ENCODE measurements at regions not wholly inside any gene's neighbourhood (a gene's known extent, or its start where the extent isn't known, plus 50 kb on each side); places are given as distances from the start of the nearest gene placed in this dataset.

DNA sequence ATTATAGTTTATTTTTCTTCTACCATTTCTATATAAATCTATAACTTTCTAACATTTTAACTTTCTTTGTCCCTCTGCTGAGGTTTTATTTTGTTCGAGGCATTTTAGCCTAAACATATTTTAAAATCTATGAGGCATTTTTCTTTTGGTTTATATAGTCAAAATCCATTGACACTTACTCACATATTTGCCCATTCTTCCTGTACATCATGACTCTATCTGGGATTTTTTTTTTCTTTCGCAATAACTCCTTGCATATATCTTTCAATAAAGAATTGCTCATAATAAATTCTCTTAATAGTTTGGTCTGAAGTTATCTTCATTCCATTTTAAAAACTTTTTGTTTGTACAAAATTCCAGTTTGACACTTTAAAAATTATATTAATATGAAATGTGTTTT lies 632.3 kb downstream of the TLE4 start:
- TF ChIP-seq POLR2AphosphoS5 (IDR thresholded peaks at IDR 0.05; ENCODE audit: low read depth, low read length) (no peak), SIN3A (IDR thresholded peaks at IDR 0.05; ENCODE audit: borderline replicate concordance, insufficient read depth, low read length) (no peak)
